H9 (cell line): ENCODE measurements at regions not wholly inside any gene's neighbourhood (a gene's known extent, or its start where the extent isn't known, plus 50 kb on each side); places are given as distances from the start of the nearest gene placed in this dataset.

Experiments used
- DNase-seq: peaks from one replicate; pipeline ENCODE4 v3.0.0-alpha.2; 2017
- H2AFZ ChIP-seq: one replicate; pipeline ENCODE4 v1.6.1; 2013; ENCODE audit warnings: mild to moderate bottlenecking, low read length, control low read depth, moderate library complexity
- H2AK5ac ChIP-seq: 2 replicates; pipeline ENCODE4 v1.6.1; 2013; ENCODE audit warnings: low read length, control low read depth, mixed read lengths; ENCODE audit not compliant: insufficient read length
- H2BK120ac ChIP-seq: one replicate; pipeline ENCODE4 v1.6.1; 2013; ENCODE audit warnings: low read depth, mild to moderate bottlenecking, low read length, control low read depth, inconsistent platforms; ENCODE audit not compliant: poor library complexity, severe bottlenecking
- H2BK12ac ChIP-seq: 2 replicates; pipeline ENCODE4 v1.6.1; 2013; ENCODE audit warnings: low read length, control low read depth, mixed read lengths, low read depth; ENCODE audit not compliant: insufficient read length
- H2BK15ac ChIP-seq: 2 replicates; pipeline ENCODE4 v1.6.1; 2013; ENCODE audit warnings: low read depth, low read length, control low read depth
- H2BK20ac ChIP-seq: one replicate; pipeline ENCODE4 v1.6.1; 2013; ENCODE audit warnings: low read depth, mild to moderate bottlenecking, low read length, control low read depth, inconsistent platforms; ENCODE audit not compliant: poor library complexity, severe bottlenecking
- H2BK5ac ChIP-seq: 2 replicates; pipeline ENCODE4 v1.6.1; 2013; ENCODE audit warnings: low read length, control low read depth, mixed read lengths; ENCODE audit not compliant: insufficient read length
- H3K14ac ChIP-seq: 2 replicates; pipeline ENCODE4 v1.6.1; 2013; ENCODE audit warnings: low read length, control low read depth; ENCODE audit not compliant: insufficient read depth
- H3K18ac ChIP-seq: 2 replicates; pipeline ENCODE4 v1.6.1; 2013; ENCODE audit warnings: low read depth, mild to moderate bottlenecking, mixed read lengths, low read length, control low read depth; ENCODE audit not compliant: insufficient read length
- H3K23ac ChIP-seq: 2 replicates; pipeline ENCODE4 v1.6.1; 2013; ENCODE audit warnings: low read length, control low read depth, mixed read lengths, low read depth; ENCODE audit not compliant: insufficient read length
- H3K23me2 ChIP-seq: 2 replicates; pipeline ENCODE4 v1.6.1; 2013; ENCODE audit warnings: low read depth, mild to moderate bottlenecking, mixed read lengths, low read length, control low read depth; ENCODE audit not compliant: insufficient read length, poor library complexity, severe bottlenecking
- H3K27ac ChIP-seq: 2 replicates; pipeline ENCODE4 v1.5.1; 2013; ENCODE audit warnings: low read length, control low read depth, mixed read lengths, low read depth; ENCODE audit not compliant: insufficient read length
- H3K27me3 ChIP-seq: 2 replicates; pipeline ENCODE4 v1.6.1; 2013; ENCODE audit warnings: low read length, control low read depth, inconsistent platforms; ENCODE audit not compliant: insufficient read depth
- H3K4ac ChIP-seq: 2 replicates; pipeline ENCODE4 v1.6.1; 2013; ENCODE audit warnings: low read depth, mild to moderate bottlenecking, control low read depth, inconsistent platforms, low read length, moderate library complexity
- H3K4me1 ChIP-seq: 2 replicates; pipeline ENCODE4 v1.6.1; 2013; ENCODE audit warnings: low read length, control low read depth, inconsistent platforms; ENCODE audit not compliant: insufficient read depth
- H3K4me2 ChIP-seq: 2 replicates; pipeline ENCODE4 v1.6.1; 2013; ENCODE audit warnings: low read length, control low read depth, mixed read lengths; ENCODE audit not compliant: insufficient read length, insufficient read depth
- H3K56ac ChIP-seq: 2 replicates; pipeline ENCODE4 v1.6.1; 2013; ENCODE audit warnings: low read depth, mild to moderate bottlenecking, mixed read lengths, low read length, control low read depth; ENCODE audit not compliant: insufficient read length
- H3K79me1 ChIP-seq: 2 replicates; pipeline ENCODE4 v1.6.1; 2013; ENCODE audit warnings: low read depth, mild to moderate bottlenecking, moderate library complexity, low read length, control low read depth, inconsistent platforms; ENCODE audit not compliant: insufficient read depth, poor library complexity, severe bottlenecking
- H3K79me2 ChIP-seq: 2 replicates; pipeline ENCODE4 v1.6.1; 2013; ENCODE audit warnings: low read length, control low read depth, inconsistent platforms; ENCODE audit not compliant: insufficient read depth
- H3K9ac ChIP-seq: 2 replicates; pipeline ENCODE4 v1.6.1; 2013; ENCODE audit warnings: low read length, control low read depth, mixed read lengths; ENCODE audit not compliant: insufficient read length; ENCODE audit errors: extremely low read depth
- H3K9me3 ChIP-seq: one replicate; pipeline ENCODE4 v1.6.1; 2013; ENCODE audit warnings: low read depth, low read length, inconsistent platforms; ENCODE audit not compliant: control insufficient read depth
- H3T11ph ChIP-seq: one replicate; pipeline ENCODE4 v1.6.1; 2013; ENCODE audit warnings: mild to moderate bottlenecking, low read length, control low read depth, inconsistent platforms
- H4K20me1 ChIP-seq: one replicate; pipeline ENCODE4 v1.6.1; 2013; ENCODE audit not compliant: control insufficient read depth, insufficient read length, insufficient read depth
- H4K5ac ChIP-seq: 2 replicates; pipeline ENCODE4 v1.6.1; 2013; ENCODE audit warnings: low read depth, mild to moderate bottlenecking, mixed read lengths, low read length, control low read depth; ENCODE audit not compliant: insufficient read length
- H4K8ac ChIP-seq: replicated peaks from 2 replicates; pipeline ENCODE4 v1.6.1; 2013; ENCODE audit warnings: low read length, control low read depth, mixed read lengths, low read depth; ENCODE audit not compliant: insufficient read length
- H4K91ac ChIP-seq: 2 replicates; pipeline ENCODE4 v1.6.1; 2013; ENCODE audit warnings: low read depth, mild to moderate bottlenecking, moderate library complexity, mixed read lengths, low read length, control low read depth; ENCODE audit not compliant: insufficient read length
- H3K27ac Mint-ChIP-seq, 3 experiments: 2 replicates in 2 of 3; 3 replicates in 1 of 3; pipeline ENCODE4 v1.8.0; 2020 to 2021; ENCODE audit warnings: mixed read lengths in 3 of 3, mild to moderate bottlenecking in 1 of 3, moderate library complexity in 1 of 3
- H3K27me3 Mint-ChIP-seq: 2 replicates; pipeline ENCODE4 v1.8.0; 2021; ENCODE audit warnings: low read depth, mild to moderate bottlenecking, moderate library complexity, mixed read lengths
- H3K36me3 Mint-ChIP-seq, 3 experiments: 2 replicates in 2 of 3; 3 replicates in 1 of 3; pipeline ENCODE4 v1.8.0; 2020 to 2021; ENCODE audit warnings: low read depth in 3 of 3, mixed read lengths in 3 of 3; ENCODE audit not compliant: insufficient read depth in 1 of 3
- H3K4me1 Mint-ChIP-seq, 2 experiments: 2 replicates each; pipeline ENCODE4 v1.8.0; 2020; ENCODE audit warnings: mixed read lengths in 2 of 2
- H3K4me3 Mint-ChIP-seq, 2 experiments: 2 replicates in 1 of 2; 3 replicates in 1 of 2; pipeline ENCODE4 v1.8.0; 2020 to 2021; ENCODE audit warnings: mild to moderate bottlenecking in 2 of 2, mixed read lengths in 2 of 2, moderate library complexity in 1 of 2
- H3K9me3 Mint-ChIP-seq, 2 experiments: 2 replicates in 1 of 2; 3 replicates in 1 of 2; pipeline ENCODE4 v1.8.0; 2020; ENCODE audit warnings: mild to moderate bottlenecking in 2 of 2, mixed read lengths in 2 of 2, moderate library complexity in 1 of 2
- CTCF ChIP-seq: fragments of 200-600 bp; sonication (generic); conservative IDR thresholded peaks from 3 replicates; pipeline ENCODE4 v1.8.0; 2021; ENCODE audit warnings: antibody characterized with exemption, mild to moderate bottlenecking
- WGBS: extraction: QIAGEN DNeasy Blood & Tissue Kit; methylation state at CpG from one replicate; pipeline ENCODE4 v1.1.7; 2013; ENCODE audit warnings: missing lambda C conversion rate, low lambda C conversion rate, mixed read lengths; ENCODE audit not compliant: insufficient read length; ENCODE audit errors: extremely low coverage; 5-methylcytosine and 5-hydroxymethylcytosine counted together

DNA sequence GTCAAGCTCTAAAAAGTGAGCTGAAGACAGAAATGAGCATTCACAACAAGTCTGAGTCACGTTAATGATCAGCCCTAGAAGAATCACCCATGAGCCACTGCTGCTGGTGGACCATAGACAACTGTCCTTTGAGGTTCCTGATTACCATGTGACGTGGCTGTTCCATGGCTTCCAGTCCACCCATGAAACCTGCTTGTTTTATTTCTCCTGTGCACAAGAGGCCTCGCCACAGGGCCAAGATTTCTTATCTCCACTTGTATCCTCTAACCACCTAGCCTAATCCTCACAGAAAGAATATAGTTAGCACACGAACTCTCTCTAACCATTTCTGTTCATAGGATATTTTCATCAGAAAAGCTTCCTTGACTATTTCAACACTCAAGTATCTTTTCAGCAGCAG lies 242.7 kb downstream of the MREG start:
- WGBS = no CpG with 5 or more reads among the region's 4 CpGs
- no peak overlapping the region for H3K27ac ChIP-seq

More for the DNA sequence above, 242.7 kb downstream of the MREG start:
- Histone ChIP-seq H3K23ac (no peak overlapping the region), H3K4me1 (no peaks in the 10 kb centered on the region), H3K4ac (no peak overlapping the region), H2BK20ac (no peak overlapping the region), H3K79me2 (no peaks in the 10 kb centered on the region), H2BK12ac (no peak overlapping the region), H4K8ac (no peak overlapping the region), H3K27me3 (no peaks in the 10 kb centered on the region), H3K79me1 (no peaks in the 10 kb centered on the region), H2BK120ac (no peak overlapping the region), H2AK5ac (no peak overlapping the region), H3K56ac (no peak overlapping the region), H2BK5ac (no peak overlapping the region), H3K18ac (no peak overlapping the region), H3K4me2 (no peak overlapping the region), H3K9me3 (no peaks in the 10 kb centered on the region), H3K9ac (no peak overlapping the region), H3T11ph (no peak overlapping the region), H3K23me2 (no peaks in the 10 kb centered on the region), H4K91ac (no peak overlapping the region), H4K5ac (no peak overlapping the region), H2AFZ (no peak overlapping the region), H2BK15ac (no peak overlapping the region), H4K20me1 (no peaks in the 10 kb centered on the region), H3K14ac (no peak overlapping the region)
- TF ChIP-seq CTCF = no peak
- peaks cover 0 to 1% (median 0%) of the 10 kb centered on the region in 3 experiments; a peak in 1 of 7 replicates for H3K36me3 Mint-ChIP-seq
- H3K4me3 Mint-ChIP-seq = no peak overlapping the region
- DNase-seq = no peak
- H3K4me1 Mint-ChIP-seq = peaks cover 18 to 22% of the 10 kb centered on the region in 2 experiments
- H3K9me3 Mint-ChIP-seq = peaks cover 0 to 4% of the 10 kb centered on the region in 2 experiments; a peak in 2 of 5 replicates
- H3K27ac Mint-ChIP-seq = no peak overlapping the region
- 0 out of 2 replicates have a peak, but pooled peaks cover 1% of the 10 kb centered on the region for H3K27me3 Mint-ChIP-seq
